ENCODE measurements at regions not wholly inside any gene's neighbourhood (a gene's known extent, or its start where the extent isn't known, plus 50 kb on each side); places are given as distances from the start of the nearest gene placed in this dataset.

DNA sequence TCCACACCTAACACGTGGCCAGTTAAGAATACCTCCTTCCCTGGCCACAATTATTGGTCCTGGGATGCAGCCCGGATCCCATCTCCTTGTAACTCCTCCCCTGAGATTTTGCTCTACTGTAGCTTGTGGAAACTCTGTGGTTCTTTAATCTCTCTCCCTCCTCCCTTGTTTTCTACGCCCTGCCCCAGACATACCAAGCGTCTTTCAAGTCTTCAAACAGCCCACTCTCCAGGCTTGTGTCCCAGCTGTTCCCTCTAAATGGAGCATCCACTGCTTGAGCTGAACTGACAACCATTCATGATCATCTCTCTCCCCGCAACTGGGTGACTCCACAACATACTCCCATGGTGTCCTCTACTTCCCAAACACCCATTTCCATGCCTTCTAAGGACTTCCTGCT lies 111.6 kb downstream of the SIPA1L2 start:
- DNase-seq: no peak

DNA sequence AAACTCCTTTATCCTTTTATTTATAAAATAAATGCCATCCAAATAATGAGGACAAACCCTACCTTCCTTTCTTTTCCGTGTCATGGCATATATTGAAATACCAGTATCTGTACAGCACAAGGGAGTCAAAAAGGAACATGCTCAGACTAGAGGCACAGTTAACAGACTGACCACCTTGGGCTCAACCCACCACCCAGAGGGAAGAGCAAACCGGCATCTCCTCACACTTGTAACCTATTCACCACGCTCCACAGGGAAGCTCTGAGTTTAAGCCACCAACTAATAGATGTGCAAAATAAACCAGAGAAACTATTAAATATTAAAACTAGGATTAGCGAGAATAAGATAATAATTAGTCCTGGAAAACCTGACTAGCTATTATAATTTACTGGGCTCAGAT lies 112.7 kb downstream of the SIPA1L2 start:
- no peak for DNase-seq

DNA sequence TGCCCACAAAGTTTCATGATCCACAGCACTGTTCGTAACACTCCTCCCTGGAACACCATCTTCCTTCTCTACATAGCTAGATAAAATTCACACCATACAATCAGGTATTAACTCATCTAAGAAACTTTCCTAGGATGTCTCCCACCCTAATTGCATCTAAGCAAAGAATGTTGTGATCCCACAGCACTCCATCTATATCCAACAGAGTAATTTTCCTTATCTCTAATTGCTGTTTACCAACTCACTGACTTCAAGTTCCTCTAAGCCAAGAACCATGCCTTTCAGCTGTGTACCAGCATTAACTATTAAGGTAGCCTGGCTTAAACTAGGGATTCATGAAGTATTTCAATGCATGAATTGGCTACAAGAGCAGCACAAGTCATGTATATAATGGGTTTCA lies 114.2 kb downstream of the SIPA1L2 start:
- DNase-seq: no peak

DNA sequence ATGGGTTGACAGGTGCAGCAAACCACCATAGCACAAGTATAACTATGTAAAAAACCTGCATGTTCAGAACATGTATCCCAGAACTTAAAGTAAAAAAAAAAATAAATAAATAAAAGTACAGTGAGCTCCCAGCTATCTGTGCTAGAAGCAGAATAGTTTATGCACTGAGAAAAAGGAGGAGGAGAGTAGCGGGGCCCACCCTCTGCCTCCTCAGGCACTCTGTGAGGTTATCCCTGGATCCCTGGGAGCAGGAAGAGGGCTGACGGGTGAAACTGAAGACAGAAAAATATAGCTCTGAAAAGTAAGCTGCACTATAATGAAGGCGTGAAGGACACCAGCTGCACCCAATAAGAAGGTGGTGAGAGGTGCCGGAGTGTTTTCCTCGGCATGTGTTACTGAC lies 117.2 kb downstream of the SIPA1L2 start:
- no peak for DNase-seq

DNA sequence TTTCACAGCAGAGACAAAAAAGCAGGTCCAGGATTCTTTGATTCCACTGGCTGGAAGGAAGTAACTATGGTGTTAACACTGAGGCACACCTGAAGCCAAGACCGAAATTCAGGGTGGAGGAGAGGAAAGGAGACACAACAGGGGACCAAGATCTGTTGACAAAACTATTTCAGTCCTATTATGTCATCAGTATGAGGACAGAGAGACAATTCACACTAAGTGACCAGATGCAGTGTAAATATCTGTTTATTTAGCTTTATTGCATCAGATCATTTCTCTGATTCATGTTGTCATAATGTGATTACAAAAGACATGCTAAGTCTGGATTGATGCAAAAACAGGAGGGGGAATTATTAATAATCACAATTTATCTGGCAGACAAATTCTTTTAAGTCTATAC lies 118.8 kb downstream of the SIPA1L2 start:
- DNase-seq: no peak

DNA sequence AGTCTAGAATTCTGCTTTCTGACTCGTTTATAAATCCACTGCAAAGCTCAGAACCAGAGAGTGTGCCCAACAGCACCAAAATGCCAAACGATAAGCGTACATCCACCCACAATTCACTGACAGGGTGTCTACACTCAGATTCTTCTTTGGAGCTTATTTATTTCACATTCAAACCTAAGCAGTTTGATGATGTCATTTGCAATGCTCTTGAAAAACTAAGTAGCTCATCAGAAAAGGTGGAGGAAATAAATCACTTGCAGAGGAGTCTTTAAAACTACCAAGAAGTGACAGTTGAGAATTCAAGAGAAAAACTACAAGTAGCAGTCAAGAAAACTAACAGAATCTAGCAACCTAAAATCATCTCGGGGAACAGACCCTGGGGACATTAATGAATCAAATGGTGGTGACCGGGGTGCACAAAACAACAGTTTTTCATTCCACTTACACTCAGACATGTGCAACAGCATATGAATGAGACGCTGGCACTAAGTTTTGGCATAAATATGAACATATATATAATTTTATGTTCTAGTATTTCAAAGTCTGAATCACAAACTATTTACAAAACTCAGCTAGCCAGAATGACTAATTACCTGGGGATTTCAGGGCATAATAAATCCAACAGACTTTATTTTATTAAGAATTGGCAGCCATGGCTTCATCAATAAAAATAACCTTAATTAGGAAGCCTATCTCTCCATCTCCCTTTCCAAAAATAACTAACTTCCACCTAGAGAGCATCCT lies 119.4 kb downstream of the SIPA1L2 start:
- no peak for DNase-seq

DNA sequence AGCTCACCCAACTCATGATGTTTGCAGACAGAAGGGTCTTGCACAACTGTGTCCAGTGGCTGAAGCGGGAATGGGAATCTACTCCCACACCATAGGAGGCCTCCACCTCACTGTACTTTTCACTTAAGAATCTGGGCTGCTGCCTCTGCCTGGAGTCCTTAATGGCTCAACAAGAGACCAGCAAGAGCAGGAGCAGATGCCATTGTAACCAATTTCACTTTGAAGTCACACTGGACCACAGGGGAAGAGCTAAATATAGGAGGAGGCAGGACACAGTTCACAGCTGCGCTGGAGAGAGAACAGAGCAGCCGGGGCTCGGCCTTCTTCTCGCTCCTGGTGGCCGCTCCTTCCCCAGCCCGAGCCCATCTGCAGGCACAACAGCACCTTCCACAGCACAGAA lies 120.4 kb downstream of the SIPA1L2 start:
- no peak for DNase-seq

DNA sequence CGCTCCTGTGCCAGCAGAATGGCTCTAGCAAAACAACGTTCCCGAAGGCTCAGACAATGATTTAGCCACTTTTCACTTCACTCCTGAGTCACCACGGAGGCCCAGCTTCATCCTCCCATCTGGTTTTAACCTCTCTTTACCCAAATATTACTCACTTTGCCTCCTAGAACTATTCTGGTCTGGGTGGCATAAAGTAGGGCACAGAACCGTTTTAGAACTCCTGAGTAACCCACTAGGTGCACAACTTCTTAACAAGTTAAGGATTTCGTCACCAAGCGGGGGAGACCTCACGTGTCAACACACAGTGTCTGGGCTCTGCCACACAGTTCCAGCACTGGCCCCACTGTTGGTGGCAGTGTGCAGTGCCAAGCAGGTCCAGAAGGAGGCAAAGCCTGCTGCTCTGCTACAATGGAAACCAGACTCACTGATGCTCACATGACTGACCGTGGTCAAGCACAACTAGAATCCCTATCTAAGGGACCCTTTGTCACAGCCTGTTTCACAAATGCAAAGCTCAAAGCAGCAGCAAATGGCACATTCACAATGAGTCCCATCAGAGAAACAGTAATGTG lies 121.7 kb downstream of the SIPA1L2 start:
- DNase-seq: no peak

DNA sequence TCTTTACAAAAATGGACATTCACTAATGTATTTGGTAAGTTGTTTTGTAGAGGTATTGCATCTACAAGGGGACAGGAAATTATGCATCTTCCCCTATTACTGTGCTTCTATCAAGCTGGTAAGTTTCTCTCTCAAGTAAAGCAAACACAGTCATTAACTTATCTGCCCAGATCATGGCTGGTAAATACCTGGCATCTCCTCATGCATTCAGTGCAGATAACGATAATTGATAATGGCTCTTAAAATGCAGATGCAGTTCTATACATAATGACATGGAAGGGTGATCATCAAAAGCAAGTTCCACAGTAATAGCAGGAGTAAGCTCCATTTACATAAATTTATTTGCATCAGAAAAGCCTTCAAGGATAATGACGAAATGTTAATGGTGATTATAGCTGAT lies 122.4 kb downstream of the SIPA1L2 start:
- no peak for DNase-seq

DNA sequence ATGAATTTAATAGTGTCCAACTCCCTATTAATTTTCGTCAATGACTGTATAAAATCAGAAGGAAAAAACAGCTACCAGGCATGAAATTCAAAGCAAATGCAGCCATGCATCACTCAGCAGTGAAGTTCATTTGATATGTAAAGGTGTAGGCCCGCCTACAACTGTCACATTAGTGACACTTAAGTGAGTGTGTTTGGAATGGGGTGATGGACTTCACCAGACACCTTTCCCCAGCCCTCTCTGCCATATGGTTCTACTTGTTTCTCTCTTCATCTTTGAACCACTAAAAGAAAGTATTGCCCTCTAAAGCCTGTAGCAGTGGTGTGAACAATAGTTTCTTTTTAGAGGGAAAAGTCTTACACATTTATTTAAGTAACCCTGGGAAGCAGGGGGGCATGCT lies 124.0 kb downstream of the SIPA1L2 start:
- no peak for DNase-seq

DNA sequence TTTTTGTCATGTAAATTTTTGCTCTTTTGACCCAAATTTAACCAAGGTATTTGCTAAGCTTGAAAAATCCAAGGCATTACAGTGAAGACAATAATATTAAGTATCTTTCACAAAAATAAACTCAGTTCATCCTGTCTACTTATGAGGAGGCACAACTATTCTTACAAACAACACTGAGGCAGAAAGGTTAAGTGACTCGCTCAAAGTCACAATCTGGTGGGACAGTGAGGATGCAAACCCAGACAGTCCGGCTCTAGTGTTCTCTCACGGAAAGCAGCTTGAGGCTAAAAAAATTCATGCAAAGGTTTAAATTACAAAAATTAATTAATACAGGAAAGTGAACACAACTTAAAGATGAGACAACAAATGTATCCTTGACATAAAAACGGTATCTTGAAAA lies 125.3 kb downstream of the SIPA1L2 start:
- no peak for DNase-seq

DNA sequence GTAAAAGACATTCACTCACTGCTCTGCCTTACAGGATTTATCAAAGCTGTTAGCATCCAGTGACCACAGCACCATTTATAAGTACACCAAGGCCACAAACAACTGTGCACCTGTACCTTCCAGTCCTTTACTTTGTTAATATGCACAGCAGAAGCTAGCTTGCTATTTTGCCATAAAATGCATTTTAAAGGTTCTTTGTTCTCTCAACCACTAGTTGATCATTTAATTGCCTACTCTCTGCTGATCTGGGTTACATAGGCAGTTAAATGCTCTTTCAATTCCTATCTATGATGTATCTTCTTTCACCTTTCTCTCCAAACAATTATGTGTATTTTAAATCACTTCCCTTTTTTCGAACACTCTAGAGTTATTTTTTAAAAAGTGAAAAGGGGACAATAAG lies 126.4 kb downstream of the SIPA1L2 start:
- DNase-seq: no peak

DNA sequence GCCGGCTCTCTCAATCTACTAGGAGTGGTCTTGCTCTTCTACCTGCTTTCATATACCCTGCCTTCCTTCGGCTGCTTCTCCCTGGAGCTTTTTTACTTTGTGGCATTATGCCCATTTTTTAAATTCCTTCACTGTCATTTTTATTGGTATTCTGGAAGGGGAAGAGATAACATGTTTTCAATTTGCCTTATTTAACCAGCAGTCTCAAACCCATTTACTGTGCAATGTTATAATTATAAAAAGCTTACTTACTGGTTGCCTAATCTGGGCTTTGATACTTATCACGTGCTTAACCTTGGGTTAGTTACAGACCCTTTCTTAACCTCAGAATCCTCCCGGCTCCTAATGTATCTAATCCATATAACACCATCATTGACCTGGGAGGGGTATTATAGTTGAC lies 128.1 kb downstream of the SIPA1L2 start:
- no peak for DNase-seq

DNA sequence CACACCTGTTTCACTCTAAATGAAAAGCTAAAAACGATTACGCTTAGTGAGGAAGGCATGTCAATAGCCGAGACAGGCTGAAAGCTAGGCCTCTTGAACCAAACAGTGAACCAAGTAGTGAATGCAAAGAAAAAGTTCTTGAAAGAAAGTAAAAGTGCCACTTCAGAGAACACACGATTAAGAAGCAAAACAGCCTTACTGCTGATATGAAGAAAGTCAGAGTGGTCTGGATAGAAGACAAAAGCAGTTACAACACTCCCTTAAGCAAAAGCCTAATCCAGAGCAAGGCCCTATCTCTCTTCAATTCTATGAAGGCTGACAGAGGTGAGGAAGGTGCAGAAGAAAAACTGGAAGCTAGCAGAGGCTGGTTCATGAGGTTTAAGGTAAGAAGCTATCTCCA lies 130.7 kb downstream of the SIPA1L2 start:
- no peak for DNase-seq

DNA sequence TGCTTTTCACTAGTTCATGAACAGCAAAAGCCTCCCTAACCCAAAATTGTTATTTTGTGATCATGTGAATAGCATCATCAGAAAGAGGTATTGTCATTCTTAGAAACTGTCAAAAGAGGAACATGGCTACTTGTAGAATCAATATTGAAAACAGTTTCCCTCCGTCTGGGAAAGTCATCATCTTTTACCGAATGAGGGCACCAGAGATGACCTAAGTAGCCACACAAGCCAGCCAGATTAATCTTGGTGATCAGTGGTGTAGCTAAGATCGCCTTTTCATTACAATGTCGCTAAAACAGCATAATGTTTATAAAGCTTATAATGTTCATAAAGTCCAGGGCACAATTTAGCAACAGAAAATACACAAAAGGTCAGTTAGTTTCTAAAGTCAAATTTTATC lies 136.1 kb downstream of the SIPA1L2 start:
- no peak for DNase-seq

DNA sequence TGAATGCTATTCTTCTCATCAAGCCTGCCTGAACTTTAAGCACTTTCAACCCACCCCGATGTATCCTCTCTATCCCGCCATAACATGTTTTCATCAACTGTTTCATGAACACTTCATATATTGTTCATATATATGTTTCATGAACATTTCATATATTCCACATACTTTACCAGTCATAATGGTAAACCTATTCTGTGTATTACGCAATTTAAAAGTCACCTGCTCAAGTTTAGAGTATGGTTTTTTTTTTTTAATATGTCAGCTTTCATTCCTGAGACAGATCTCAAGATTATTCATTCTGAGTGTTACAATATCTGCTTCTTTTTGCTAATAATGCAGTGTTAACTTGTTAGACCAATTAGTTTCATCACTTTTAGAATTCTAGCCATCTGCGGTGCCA lies 140.7 kb downstream of the SIPA1L2 start:
- no peak for DNase-seq

DNA sequence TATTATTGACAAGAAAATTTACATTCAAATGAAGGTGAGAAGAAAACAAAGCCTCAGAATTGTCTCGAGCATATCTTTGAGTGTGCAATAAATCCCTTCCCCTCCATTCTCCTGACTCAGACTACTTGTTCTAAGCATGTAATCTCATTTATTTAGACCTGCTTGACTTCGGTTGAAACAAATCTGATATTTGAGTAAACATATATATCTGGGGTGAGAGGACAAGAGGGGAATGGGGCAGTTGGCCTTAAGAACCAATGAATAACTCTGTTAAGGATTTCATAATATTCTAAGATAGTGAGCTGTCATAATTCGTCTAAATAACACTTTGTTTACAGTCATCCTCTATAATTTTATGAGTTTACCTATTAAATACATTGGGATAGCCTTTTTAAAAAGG lies 142.7 kb downstream of the SIPA1L2 start:
- no peak for DNase-seq

DNA sequence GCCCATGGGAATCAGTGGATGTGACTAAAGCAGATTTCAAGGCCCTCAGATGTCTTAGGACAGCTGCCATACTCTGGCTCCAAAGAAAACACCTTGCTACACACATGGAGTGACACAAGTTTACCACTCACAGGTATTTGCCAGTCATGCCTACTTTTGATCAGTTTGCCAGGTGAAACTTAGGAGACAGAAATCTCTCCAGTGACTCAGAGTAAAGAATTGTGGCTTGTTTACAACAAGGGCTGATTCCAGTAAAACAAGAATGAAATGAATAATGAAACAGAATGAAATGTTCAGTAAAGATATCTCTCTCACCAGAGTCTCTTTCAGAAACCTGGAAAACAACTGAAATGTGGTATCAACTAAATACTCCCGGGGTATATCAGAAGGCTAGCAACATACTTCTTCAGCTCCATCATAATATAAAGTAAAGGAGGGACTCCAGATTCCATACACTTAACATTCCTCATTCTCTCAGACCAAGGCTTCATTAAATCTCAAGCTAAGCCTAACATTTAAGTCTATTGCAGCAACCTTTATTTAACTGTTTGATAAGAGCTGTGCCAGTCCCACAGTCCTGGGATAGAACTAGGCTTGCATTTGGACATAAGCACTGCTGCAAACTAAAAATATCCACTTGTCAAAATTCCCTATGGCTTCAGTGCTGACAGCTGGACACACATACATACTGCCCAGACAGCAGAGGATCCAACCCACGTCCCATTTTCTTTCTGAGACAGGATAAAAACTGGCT lies 143.3 kb downstream of the SIPA1L2 start:
- no peak for DNase-seq

DNA sequence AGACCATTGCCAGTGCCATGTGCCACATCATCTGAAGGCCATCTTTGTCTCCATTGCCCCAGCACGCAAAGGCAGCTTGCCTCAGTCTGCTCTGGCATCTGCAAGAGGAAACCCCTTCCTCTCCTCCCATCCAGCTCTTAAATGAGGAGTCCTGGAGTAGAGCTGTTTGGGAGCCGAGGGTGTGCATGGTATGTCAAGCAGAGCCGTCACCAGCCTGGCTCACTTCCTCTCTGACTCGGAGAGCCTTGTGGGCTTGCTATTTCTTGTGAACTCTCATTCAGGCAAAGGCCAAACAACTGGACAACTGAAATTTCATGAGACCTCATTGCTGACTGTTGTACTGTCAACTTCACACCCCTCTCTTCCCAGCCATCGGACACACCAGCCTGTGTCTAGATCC lies 143.9 kb downstream of the SIPA1L2 start:
- no peak for DNase-seq

DNA sequence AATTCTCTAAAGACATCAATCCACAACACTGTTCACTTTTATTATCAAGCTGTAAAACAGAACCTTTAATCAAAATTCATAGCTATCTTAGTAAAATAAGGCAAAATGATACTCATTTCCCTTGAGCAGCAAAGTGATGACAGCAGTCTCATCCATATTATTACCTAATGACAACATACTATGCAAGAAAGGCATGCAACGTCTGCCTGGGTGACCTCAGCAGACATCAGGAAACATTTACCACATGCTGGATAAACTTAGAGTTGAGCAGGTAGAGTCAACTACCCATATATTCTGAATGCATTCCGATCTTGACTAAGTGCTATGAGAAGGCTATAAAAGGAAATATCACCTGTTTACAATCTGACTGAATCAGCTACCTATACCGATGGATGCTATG lies 145.1 kb downstream of the SIPA1L2 start:
- DNase-seq: no peak

DNA sequence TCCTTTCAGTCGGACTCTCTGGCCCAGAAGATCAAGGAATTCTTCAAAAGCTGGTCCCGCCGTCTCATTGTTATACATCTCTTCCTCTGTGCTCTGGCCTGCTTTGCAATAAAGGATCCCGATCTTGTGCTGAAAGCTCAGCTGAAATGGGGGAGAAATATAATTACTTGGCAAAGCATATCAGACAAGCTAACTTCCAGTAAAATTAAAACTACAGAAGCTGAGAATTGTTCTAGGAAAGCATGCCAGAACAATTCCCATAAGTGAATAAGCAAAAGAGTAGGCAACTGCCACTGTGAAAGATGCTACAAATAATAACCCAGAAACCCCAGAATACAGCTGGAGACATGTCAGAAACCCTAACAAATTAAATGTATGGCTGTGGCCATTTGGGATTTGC lies 146.1 kb downstream of the SIPA1L2 start:
- no peak for DNase-seq

DNA sequence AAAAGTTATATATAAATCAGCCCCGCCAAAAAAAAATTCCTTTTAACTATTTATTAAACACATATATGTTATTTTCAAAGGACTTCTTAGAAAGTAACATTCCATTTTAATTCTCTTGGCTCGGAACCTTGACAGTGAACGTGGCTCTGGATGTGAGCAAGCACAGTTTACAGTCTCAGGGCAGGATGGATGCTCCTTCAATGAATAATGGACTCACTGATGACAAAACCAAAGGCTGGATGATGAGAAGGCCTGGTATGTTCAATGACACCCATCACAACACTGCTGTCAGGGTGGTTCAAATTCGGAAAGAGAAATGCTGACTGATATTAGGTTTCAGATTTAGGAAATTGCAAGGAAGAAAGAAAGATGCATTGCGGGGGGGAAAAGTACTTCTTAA lies 148.8 kb downstream of the SIPA1L2 start:
- DNase-seq: no peak

DNA sequence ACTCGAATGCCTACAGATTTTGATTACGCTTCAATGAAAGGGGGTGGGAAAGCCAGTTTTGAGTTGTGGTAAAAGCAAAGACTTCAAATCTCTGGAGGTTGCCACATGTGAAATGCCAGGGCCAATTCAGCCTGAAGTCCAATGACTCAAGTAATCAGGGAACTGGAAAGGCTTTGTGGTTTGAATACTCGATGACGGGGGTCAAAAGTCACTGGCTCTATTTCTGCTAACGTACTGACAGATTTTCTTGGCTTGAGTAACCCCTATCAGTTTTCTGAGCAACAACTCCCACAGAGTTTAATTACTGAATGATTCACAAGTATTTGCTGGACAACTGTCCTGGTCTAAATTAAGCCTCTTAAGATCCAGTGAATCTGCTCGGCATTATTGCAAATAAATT lies 152.2 kb downstream of the SIPA1L2 start:
- DNase-seq: no peak

DNA sequence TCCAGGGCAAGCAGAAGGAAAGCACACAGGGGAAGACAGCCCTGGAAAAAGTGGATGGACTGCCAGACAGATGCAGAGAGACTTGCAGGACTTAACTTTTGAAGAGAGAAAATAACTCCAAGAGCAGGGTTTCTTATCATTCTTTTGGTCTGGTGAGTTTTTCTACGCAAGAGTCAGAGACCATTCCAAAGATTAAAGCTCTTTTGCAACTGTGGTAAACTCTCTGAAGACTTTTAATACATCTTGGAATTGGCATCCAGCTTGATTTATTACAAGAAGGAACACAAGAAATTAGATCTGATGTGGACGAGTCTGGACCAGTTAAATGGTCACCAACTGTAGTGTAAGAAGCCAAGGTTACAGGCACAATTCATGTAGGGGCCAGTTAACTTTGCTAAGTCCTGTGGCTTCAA lies 153.4 kb downstream of the SIPA1L2 start:
- no peak for DNase-seq

DNA sequence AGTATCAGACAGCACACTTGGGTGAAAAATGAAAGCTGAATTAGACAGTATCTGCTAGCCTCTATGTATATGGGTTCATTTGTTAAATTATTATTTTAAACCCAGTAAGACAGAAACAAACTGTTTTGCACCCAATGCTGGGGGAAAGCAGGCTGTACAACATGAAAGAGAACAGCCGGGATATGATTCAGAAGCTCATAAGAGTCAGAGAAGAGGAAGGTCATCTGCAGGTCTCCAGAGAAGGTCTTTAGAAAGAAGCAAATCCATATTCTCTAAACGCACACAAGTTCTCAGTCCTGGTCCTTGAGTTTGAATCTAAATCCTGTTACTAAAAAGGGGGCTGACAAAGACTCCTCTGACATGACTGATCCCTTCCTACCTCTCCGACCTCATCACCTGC lies 155.1 kb downstream of the SIPA1L2 start:
- DNase-seq: no peak

All from NCI-H1694 treated with DMSO at 0.1 percent for 48 hours (cell line).